Fibroblast of lung (primary cell): ENCODE measurements at regions not wholly inside any gene's neighbourhood (a gene's known extent, or its start where the extent isn't known, plus 50 kb on each side); places are given as distances from the start of the nearest gene placed in this dataset.
A peak's percentile ranks its signal among the peaks of the same experiment; 100 is the strongest.

Source experiments
- DNase-seq, 2 donors: peaks; one replicate each; pipeline versions ENCODE4 v3.0.0 to v3.0.0-alpha.2; 2010; ENCODE audit warnings: low read depth in 2 of 2
- H2AFZ ChIP-seq: 2 replicates; pipeline ENCODE4 v1.5.1; 2012; ENCODE audit warnings: low read length, control low read depth, inconsistent platforms
- H3K27ac ChIP-seq: 2 replicates; pipeline ENCODE4 v1.5.1; 2011; ENCODE audit warnings: low read length, control low read depth; ENCODE audit not compliant: insufficient read depth
- H3K27me3 ChIP-seq: 2 replicates; pipeline ENCODE4 v1.5.1; 2011; ENCODE audit warnings: mild to moderate bottlenecking, low read length; ENCODE audit not compliant: control insufficient read depth, insufficient read depth
- H3K36me3 ChIP-seq: 2 replicates; pipeline ENCODE4 v1.5.1; 2011; ENCODE audit warnings: low read length; ENCODE audit not compliant: control insufficient read depth, insufficient read depth
- H3K4me1 ChIP-seq: 2 replicates; pipeline ENCODE4 v1.5.1; 2011; ENCODE audit warnings: low read length; ENCODE audit not compliant: control insufficient read depth, insufficient read depth; ENCODE audit errors: extremely low read depth
- H3K4me2 ChIP-seq: 2 replicates; pipeline ENCODE4 v1.5.1; 2011; ENCODE audit warnings: low read length, control low read depth; ENCODE audit not compliant: insufficient read depth; ENCODE audit errors: extremely low read depth
- H3K4me3 ChIP-seq, 4 experiments: fragments of 200-600 bp in 1 of 4; sonication (generic) in 1 of 4; replicated peaks in 1 of 4; 2 replicates each; pipeline ENCODE4 v1.5.1; 2011 to 2016; ENCODE audit warnings: low read length in 4 of 4, low read depth in 3 of 4, mild to moderate bottlenecking in 3 of 4, control low read depth in 2 of 4, inconsistent platforms in 1 of 4, mixed read lengths in 1 of 4; ENCODE audit not compliant: insufficient read depth in 1 of 4; ENCODE audit errors: control extremely low read depth in 1 of 4
- H3K79me2 ChIP-seq: 2 replicates; pipeline ENCODE4 v1.5.1; 2012; ENCODE audit warnings: mild to moderate bottlenecking, low read length, inconsistent platforms; ENCODE audit not compliant: control insufficient read depth, insufficient read depth
- H3K9ac ChIP-seq: 2 replicates; pipeline ENCODE4 v1.5.1; 2011; ENCODE audit warnings: mild to moderate bottlenecking, low read length, control low read depth; ENCODE audit not compliant: insufficient read depth
- H3K9me3 ChIP-seq: 2 replicates; pipeline ENCODE4 v1.5.1; 2012; ENCODE audit warnings: low read depth, low read length; ENCODE audit not compliant: control insufficient read depth, insufficient read depth
- H4K20me1 ChIP-seq: 2 replicates; pipeline ENCODE4 v1.5.1; 2011; ENCODE audit warnings: low read length; ENCODE audit not compliant: control insufficient read depth, insufficient read depth; ENCODE audit errors: extremely low read depth
- CTCF ChIP-seq, 2 donors: IDR thresholded peaks in 1 of 2; conservative IDR thresholded peaks in 1 of 2; 1 replicate in 1 of 2; 2 replicates in 1 of 2; pipeline ENCODE4 v1.5.1; 2011 to 2012; ENCODE audit warnings: low read length in 2 of 2, control low read depth in 1 of 2, inconsistent platforms in 1 of 2, low read depth in 1 of 2, mild to moderate bottlenecking in 1 of 2
- EZH2 ChIP-seq: IDR thresholded peaks from 2 replicates; pipeline ENCODE4 v1.5.1; 2012; ENCODE audit warnings: low read length, control low read depth, mild to moderate bottlenecking; ENCODE audit errors: missing control alignments

GRCh38 chr17:71276079-71276478 is 844.7 kb upstream of the SOX9 start:
- Histone ChIP-seq H2AFZ (no peak overlapping the region), H3K4me2 (no peak overlapping the region), H3K9me3 (no peaks in the 10 kb centered on the region), H3K4me1 (no peaks in the 10 kb centered on the region), H4K20me1 (no peaks in the 10 kb centered on the region), H3K9ac (no peak overlapping the region), H3K27ac (no peak overlapping the region), H3K27me3 (no peaks in the 10 kb centered on the region), H3K36me3 (no peaks in the 10 kb centered on the region), H3K79me2 (no peaks in the 10 kb centered on the region), H3K4me3 (no peak overlapping the region)
- DNase-seq, result peak in 1 of 2 donors; percentile 65
- no peak for TF ChIP-seq EZH2
- TF ChIP-seq CTCF (conservative IDR thresholded peaks at IDR 0.05 in 1 of 2, IDR thresholded peaks at IDR 0.05 in 1 of 2; ENCODE audit: low read depth in 1 of 2, low read length in 2 of 2), result no peak

GRCh38 chr17:71283486-71283885 is 837.3 kb upstream of the SOX9 start:
- DNase-seq, result no peak
- TF ChIP-seq CTCF (conservative IDR thresholded peaks at IDR 0.05 in 1 of 2, IDR thresholded peaks at IDR 0.05 in 1 of 2; ENCODE audit: low read depth in 1 of 2, low read length in 2 of 2) (no peak), EZH2 (no peak)
- Histone ChIP-seq H3K27me3 (no peaks in the 10 kb centered on the region), H3K4me3 (no peak overlapping the region), H3K4me1 (no peaks in the 10 kb centered on the region), H3K27ac (no peak overlapping the region), H3K79me2 (no peaks in the 10 kb centered on the region), H3K9ac (no peak overlapping the region), H4K20me1 (no peaks in the 10 kb centered on the region), H2AFZ (no peak overlapping the region), H3K4me2 (no peak overlapping the region), H3K9me3 (no peaks in the 10 kb centered on the region), H3K36me3 (no peaks in the 10 kb centered on the region)

- Histone ChIP-seq H4K20me1 (no peaks in the 10 kb centered on the region), H3K79me2 (no peaks in the 10 kb centered on the region), H3K27me3 (no peaks in the 10 kb centered on the region), H2AFZ (no peak overlapping the region), H3K4me3 (no peak overlapping the region), H3K4me1 (no peaks in the 10 kb centered on the region), H3K9ac (no peak overlapping the region), H3K27ac (no peak overlapping the region), H3K36me3 (no peaks in the 10 kb centered on the region), H3K4me2 (no peak overlapping the region), H3K9me3 (no peaks in the 10 kb centered on the region)
- DNase-seq, result peak in 1 of 2 donors; percentile 22
- no peak for TF ChIP-seq EZH2
- no peak for TF ChIP-seq CTCF (conservative IDR thresholded peaks at IDR 0.05 in 1 of 2, IDR thresholded peaks at IDR 0.05 in 1 of 2; ENCODE audit: low read depth in 1 of 2, low read length in 2 of 2)
Observed at GRCh38 chr17:71284032-71284755, 836.6 kb upstream of the SOX9 start.
